Skeletal muscle cell (primary cell): ENCODE measurements at regions not wholly inside any gene's neighbourhood (a gene's known extent, or its start where the extent isn't known, plus 50 kb on each side); places are given as distances from the start of the nearest gene placed in this dataset.

ENCODE experiments used
- DNase-seq: peaks from one replicate; pipeline ENCODE4 v3.0.0-alpha.2; 2010; ENCODE audit warnings: low read depth
- H3K4me3 ChIP-seq: 2 replicates; pipeline ENCODE4 v1.5.1; 2011; ENCODE audit warnings: low read depth, mild to moderate bottlenecking, control low read depth, low read length, moderate library complexity

- DNase-seq, result no peak
- no peak overlapping the region for H3K4me3 ChIP-seq
These were observed 270.8 kb downstream of the ZEB2 start for GRCh38 chr2:144249035-144249637.

- no peak for DNase-seq
- H3K4me3 ChIP-seq, result no peak overlapping the region
These were observed 271.4 kb downstream of the ZEB2 start for GRCh38 chr2:144248350-144249034.

- DNase-seq, result no peak
- H3K4me3 ChIP-seq, result no peak overlapping the region
These were observed 275.0 kb downstream of the ZEB2 start for GRCh38 chr2:144244938-144245337.

- no peak overlapping the region for H3K4me3 ChIP-seq
- DNase-seq, result no peak
These were observed 277.6 kb downstream of the ZEB2 start for GRCh38 chr2:144242311-144242710.

- no peak overlapping the region for H3K4me3 ChIP-seq
- no peak for DNase-seq
These were observed 278.1 kb downstream of the ZEB2 start for GRCh38 chr2:144241801-144242200.

DNA sequence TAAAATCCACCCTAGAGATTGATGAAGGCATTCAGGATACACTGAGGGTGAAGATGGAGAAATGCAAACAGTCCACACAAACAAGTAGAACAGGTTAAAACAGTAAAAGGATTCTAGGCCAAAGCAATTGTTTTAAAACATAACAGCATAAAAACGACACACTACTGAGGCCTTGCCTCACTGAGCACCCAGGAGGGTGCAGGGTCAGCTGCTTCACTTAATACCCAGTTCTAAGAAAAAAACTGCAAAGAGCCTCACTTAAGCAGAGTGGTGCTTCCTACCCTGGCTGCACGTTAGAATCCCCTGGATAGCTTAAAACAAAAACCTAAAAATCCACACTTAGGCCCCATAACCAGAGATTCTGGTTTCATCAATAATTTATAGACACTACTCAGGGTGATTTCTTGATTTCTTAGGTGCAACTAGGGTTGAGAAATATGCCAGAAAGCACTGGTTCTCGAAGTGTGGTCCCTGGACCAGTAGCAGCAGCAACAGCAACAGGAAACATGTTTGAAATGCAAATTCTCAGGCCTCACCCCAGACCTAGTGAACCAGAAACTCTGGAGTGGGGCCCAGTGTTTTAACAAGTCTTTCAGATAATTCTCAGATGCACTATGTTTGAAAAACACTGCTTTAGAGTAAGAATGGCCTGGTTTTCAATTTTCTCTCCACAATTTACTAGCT, 279.1 kb downstream of the ZEB2 start:
- DNase-seq, result no peak
- no peak overlapping the region for H3K4me3 ChIP-seq

DNA sequence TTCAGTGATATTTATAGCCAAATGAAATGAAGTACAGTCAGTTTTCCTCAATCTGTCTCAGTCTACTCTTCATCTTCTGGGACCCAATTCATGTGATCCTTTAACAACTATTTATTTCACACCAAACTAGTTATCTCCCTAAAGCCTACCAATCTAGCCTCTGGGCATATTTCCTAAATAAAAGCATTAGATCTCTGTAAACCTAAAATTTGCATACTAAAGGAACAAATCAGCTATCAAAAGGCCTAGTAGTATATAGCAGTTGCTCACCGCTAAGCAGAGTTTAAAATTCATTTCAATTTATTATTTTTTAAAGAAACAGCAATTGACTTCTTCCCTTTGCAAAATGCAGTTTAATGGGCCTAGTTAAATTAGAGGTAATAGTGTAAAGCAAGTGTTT, 280.2 kb downstream of the ZEB2 start:
- no peak overlapping the region for H3K4me3 ChIP-seq
- DNase-seq, result no peak

DNA sequence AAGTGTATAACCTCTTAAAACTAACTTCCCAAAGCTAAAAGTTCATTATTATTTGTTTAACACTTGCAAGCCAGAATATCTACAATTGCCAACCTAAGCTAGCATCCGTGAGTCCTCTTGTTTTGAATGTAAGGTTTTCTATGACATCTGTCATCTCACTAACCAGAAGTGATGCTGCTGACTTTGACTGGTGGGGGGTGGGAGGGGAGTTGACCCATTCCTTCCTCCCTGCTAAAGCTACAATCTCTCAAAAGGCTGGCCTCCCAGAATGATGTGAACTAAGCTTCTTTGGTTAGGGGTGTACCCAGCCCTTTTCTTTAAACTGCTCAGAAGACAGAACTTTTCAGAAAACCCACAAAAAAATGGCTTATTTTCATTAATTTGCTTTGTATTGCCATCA, 280.6 kb downstream of the ZEB2 start:
- no peak overlapping the region for H3K4me3 ChIP-seq
- DNase-seq, result no peak

- no peak overlapping the region for H3K4me3 ChIP-seq
- DNase-seq, result no peak
These were observed 281.9 kb downstream of the ZEB2 start for GRCh38 chr2:144237830-144238627.

DNA sequence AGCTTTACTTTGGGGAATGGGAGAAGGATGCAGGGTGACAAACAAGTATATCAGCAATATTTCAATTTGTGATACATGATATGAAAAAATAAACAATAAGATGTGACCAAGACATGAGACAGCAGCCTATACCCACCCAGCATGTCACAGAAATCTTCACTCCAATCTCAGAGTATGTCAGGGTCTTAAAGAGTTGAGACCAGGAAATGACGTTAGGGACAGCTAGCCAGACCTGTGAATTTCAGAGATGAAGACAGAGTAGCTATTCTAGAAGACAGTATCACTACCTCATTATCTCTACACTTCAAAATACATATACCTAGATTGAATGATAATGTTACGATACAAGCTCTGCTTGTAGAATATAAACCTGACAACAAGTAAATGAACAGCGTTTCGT, 282.8 kb downstream of the ZEB2 start:
- no peak overlapping the region for H3K4me3 ChIP-seq
- DNase-seq, result no peak

- DNase-seq, result no peak
- H3K4me3 ChIP-seq, result no peak overlapping the region
These were observed 284.9 kb downstream of the ZEB2 start for GRCh38 chr2:144235050-144235449.

DNA sequence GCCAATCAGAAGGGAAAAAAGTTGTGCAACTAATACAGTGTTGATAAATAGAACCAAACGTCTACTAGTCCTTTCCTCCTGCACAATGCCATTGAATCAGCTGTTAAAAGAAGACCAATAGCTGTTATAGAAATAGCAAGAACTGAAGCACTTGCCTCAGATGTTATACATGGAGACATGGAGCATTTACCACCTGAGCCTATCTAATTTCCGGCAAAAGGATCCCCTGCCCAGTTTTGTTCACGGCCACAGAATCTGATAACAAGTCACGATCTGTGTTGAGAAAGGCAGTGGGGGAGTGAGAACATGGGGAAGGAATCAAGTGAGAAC, 285.4 kb downstream of the ZEB2 start:
- H3K4me3 ChIP-seq, result no peak overlapping the region
- no peak for DNase-seq

GRCh38 chr2:144233733-144234541, 286.0 kb downstream of the ZEB2 start:
- no peak for DNase-seq
- H3K4me3 ChIP-seq, result no peak overlapping the region

- DNase-seq, result no peak
- no peak overlapping the region for H3K4me3 ChIP-seq
These were observed 286.6 kb downstream of the ZEB2 start for GRCh38 chr2:144233317-144233716.

DNA sequence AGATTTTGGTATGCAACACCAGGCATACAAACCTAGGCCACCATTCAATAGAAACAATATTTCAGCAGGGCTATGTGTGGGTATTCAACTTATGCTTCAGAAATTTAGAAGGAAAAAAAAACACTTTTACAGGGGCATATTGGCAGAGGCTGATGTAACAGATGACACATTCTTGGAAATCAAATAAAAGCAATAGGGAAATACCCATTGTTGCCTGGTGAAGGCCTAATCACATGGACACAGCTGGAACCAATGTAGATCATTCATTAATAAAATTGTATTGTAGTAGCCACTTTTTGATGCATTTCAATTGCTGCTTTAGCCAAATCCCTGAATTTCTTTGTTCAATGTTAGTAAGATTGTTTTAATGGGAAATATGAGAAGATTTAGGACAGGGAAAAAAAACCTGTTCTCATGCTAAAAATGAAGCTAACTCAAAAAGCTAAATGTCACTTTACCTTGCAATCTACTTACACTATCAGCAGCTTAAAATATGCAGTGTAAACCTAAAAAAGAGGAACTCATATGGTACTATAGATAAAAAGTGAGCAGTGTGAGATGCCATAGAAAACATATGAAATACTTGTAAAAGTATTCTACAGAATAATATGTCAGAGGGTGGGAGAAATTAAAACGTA, 289.4 kb downstream of the ZEB2 start:
- peak; percentile 33 for DNase-seq
- no peak overlapping the region for H3K4me3 ChIP-seq

- H3K4me3 ChIP-seq, result no peak overlapping the region
- DNase-seq, result no peak
These were observed 289.9 kb downstream of the ZEB2 start for GRCh38 chr2:144230033-144230432.

DNA sequence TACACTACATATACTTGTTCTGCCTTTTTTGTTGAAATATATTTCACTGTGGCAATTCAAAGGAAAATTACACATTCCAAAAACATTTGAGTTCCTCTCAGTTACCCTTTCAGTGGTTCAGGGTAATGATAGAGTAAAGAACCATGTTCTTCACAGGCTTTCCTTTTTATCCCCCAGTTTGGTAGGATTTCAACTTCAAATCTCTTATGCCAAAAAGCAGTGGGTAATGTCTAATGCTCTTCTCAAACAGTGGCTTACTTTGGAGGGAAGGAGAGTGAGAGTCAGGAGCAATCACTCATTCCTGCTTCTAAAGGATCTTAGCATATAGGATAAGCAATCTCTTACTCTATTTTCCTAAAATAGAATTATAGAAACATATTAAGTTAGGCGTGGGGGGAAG, 290.6 kb downstream of the ZEB2 start:
- H3K4me3 ChIP-seq, result no peak overlapping the region
- no peak for DNase-seq

GRCh38 chr2:144227427-144228105, 292.4 kb downstream of the ZEB2 start:
- H3K4me3 ChIP-seq, result no peak overlapping the region
- no peak for DNase-seq

- H3K4me3 ChIP-seq, result no peak overlapping the region
- no peak for DNase-seq
These were observed 294.8 kb downstream of the ZEB2 start for GRCh38 chr2:144225076-144225475.
